OCI-LY3 (cell line): ENCODE measurements at regions not wholly inside any gene's neighbourhood (a gene's known extent, or its start where the extent isn't known, plus 50 kb on each side); places are given as distances from the start of the nearest gene placed in this dataset.

Experiments
- EZH2phosphoT487 ChIP-seq: fragments of 200-600 bp; shearing (Covaris generic); IDR thresholded peaks from 2 replicates; pipeline ENCODE4 v1.6.1; 2018; ENCODE audit warnings: antibody characterized with exemption, mixed run types, low read depth
- TF ChIP-seq, protein P1 (sequence below): fragments of 200-600, 300-600 bp; sonication (generic); IDR thresholded peaks from 2 replicates; pipeline ENCODE4 v1.5.1; 2014; ENCODE audit warnings: antibody characterized with exemption, low read length, low read depth

DNA sequence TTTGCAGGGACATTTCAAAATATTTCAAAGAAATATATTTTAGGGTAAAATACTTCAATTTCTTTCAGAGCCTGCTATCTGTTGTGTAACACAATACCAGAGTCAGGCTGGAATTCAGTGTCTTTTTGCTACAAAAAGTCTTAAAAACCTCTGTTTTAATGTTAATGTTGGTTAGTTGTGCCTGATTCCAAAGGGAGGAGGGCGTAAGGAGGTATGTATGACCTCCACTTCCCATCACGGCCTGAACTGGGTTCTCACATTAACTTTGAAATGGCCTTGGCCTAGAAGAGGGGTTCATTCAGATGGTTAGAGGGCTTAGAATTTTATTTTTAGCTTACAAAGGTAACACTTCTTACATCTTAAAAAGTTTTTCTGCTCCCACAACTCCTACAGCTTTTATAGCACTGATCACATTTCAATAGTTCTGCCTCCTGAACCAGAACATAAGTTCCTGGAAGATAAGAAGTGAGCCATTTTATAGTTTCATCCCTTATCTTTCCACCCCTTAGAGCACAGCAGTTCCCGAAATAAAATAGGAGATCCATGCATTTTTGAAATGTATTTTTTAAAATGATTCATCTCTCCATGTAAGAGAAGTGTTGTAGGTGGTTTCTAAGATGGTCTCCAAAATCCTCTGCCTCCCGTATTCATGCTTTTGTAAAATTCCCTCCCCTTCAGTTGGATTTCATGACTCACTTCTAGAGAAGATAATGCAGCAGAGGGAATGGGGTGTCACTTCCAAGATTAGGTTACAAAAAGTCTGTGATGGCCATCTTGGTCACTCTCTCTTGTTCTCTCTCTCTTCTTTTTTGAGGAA lies 543.1 kb upstream of the NECTIN3 start:
- TF ChIP-seq, protein P1, sequence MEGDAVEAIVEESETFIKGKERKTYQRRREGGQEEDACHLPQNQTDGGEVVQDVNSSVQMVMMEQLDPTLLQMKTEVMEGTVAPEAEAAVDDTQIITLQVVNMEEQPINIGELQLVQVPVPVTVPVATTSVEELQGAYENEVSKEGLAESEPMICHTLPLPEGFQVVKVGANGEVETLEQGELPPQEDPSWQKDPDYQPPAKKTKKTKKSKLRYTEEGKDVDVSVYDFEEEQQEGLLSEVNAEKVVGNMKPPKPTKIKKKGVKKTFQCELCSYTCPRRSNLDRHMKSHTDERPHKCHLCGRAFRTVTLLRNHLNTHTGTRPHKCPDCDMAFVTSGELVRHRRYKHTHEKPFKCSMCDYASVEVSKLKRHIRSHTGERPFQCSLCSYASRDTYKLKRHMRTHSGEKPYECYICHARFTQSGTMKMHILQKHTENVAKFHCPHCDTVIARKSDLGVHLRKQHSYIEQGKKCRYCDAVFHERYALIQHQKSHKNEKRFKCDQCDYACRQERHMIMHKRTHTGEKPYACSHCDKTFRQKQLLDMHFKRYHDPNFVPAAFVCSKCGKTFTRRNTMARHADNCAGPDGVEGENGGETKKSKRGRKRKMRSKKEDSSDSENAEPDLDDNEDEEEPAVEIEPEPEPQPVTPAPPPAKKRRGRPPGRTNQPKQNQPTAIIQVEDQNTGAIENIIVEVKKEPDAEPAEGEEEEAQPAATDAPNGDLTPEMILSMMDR = no peak
- TF ChIP-seq EZH2phosphoT487 = no peak
